NCI-H1105 treated with DMSO at 0.1 percent for 48 hours (cell line): ENCODE measurements at regions not wholly inside any gene's neighbourhood (a gene's known extent, or its start where the extent isn't known, plus 50 kb on each side); places are given as distances from the start of the nearest gene placed in this dataset.
A peak's percentile ranks its signal among the peaks of the same experiment; 100 is the strongest.
"Not testable (repeated sequence)": the region's sequence is repeated elsewhere in the genome, so short reads cannot be mapped to it uniquely, and the experiment has no call there.

Experiments used
- DNase-seq: peaks from one replicate; lab custom pipeline; 2025; lab: John Stamatoyannopoulos, UW

DNA sequence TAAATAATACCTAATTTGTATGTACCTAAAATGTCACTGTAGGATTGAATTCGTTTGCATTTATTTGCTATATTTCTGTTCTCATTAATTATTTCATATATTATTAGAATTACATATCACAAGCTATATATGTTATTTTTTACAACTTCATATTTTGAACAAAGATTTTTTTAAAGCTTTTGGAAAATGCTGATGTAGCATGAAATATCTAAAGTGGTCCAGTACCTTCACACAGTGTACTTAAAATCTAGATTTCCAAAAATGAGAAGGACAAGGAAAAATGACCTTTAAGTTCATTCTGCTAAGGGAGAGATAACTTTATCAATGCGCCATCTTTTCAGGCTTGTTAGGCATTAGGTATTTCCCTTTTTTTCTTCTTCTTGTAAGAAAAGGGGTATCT is 71.8 kb downstream of the LARP7 start:
- no peak for DNase-seq

GRCh38 chr4:112714922-112715901 is 78.3 kb downstream of the LARP7 start:
- no peak for DNase-seq

- no peak for DNase-seq
Measured at GRCh38 chr4:112717856-112718255, 80.9 kb downstream of the LARP7 start.

DNA sequence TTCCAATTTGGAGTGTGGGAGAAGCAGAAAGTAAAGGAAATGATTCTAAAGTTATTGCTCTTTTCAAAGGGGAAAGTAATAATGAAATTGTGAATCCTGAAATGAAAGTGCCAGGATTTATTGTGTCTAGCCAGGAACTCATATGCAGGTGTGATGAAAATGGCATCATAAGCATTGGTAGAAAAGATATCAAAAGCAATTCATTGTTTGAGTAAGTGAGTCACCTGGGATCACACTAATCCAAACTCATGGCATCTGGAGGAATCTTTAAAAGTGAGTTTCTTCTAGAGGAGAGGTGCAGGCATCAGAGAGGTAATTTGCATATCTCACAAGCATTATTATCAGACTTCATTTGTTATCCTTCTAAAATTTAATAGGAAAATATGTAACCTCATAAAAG is 84.7 kb downstream of the LARP7 start:
- DNase-seq = no peak

DNA sequence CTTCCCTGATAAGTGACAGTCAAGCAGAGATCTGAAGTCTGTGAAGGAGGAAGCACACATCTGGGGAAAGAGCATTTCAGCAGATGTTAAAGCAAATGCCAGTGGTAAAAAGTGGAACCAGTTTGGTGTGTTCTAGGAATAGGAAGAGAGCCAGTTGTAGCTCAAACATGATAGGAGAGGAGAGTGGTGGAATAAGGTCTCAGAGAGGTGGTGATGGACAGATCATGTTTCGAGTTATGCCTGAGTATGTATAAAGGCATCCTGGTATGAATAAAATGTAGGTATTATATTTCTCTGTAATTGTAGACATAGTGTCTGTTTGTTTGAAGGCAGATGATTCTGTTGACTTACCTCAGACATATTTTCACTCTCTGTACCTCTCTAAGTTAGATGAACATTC is 89.1 kb downstream of the LARP7 start:
- no peak for DNase-seq

DNA sequence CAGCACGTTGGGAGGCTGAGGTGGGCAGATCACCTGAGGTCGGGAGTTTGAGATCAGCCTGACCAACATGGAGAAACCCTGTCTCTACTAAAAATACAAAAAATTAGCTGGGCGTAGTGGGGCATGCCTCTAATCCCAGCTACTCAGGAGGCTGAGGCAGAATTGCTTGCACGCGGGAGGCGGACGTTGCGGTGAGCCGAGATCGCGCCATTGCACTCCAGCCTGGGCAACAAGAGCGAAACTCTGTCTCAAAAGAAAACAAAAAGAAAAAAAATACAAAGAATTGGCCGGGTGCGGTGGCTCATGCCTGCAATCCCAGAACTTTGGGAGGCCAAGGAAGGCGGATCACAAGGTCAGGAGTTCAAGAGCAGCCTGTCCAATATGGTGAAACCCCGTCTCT is 90.8 kb downstream of the LARP7 start:
- not testable (repeated sequence) for DNase-seq

- DNase-seq = no peak
Measured at GRCh38 chr4:112731715-112732114, 94.8 kb downstream of the LARP7 start.

- DNase-seq = no peak
Measured at GRCh38 chr4:112732142-112732541, 95.2 kb downstream of the LARP7 start.

- no peak for DNase-seq
Measured at GRCh38 chr4:112735474-112735951, 98.6 kb downstream of the LARP7 start.

GRCh38 chr4:112736718-112737135 is 99.8 kb downstream of the LARP7 start:
- DNase-seq = no peak

GRCh38 chr4:112739442-112739841 is 102.5 kb downstream of the LARP7 start:
- no peak for DNase-seq

DNA sequence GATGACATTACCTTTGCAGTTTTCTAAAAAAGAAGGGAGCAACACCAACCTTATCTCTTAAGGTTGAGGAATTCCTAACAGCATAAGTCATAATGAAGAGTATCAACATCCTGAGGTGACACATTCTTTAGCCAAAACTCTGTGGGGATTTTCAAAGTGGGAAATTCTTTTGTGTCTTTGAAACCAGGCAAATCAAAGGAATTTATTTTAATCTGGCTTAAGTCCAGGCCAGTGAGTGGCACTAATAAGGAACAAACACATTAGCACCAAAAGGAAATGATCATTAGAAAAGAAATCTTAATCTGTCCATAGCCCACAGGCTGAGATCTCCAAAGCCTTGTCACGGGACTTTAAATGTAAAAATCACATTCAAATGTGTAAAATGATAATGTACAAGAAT is 110.1 kb downstream of the LARP7 start:
- DNase-seq = no peak

DNA sequence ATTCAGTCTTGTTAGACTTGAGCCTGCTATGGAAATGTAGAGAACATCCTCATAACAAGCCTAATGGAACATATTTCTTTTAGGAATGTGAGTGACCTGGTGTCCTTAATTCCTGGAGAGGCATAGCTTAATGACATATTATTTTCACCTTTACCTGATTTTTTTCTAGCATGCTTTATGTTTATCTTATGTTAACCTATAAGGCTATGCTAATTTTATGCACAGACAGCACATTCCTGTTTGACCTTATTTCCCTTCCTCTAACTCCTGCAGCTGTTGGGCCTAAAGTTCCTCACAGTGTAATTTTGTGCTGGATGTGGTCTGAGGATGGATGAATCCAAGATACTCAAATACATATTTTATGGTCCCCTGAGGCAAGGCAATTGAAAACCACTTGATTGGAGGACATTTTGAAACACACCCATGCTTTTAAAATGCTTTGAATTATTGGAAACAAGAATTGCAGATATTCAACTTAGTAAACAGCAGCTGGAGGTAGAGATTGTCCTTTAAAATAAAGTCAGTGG is 111.5 kb downstream of the LARP7 start:
- DNase-seq = no peak

- not testable (repeated sequence) for DNase-seq
Measured at GRCh38 chr4:112750749-112751148, 113.8 kb downstream of the LARP7 start.

DNA sequence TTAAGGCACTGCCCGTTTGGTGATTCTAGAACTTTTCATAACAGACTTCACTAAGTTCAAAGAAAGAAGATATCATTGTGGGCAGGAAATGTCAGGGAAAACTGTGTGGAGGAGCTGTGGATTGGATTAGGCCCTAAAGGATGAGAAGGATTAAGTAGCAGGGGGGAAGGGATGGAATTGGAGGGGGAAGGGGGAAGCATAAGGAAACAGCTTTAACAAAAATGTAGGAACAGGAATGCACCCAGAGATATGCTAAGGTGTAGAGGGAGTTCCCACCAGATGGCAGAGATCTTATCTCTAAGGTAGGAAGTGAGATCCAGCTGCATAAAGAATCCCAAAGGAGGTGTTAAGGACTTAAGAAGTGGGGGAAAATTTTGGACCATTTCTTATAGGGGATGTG is 114.5 kb downstream of the LARP7 start:
- no peak for DNase-seq

DNA sequence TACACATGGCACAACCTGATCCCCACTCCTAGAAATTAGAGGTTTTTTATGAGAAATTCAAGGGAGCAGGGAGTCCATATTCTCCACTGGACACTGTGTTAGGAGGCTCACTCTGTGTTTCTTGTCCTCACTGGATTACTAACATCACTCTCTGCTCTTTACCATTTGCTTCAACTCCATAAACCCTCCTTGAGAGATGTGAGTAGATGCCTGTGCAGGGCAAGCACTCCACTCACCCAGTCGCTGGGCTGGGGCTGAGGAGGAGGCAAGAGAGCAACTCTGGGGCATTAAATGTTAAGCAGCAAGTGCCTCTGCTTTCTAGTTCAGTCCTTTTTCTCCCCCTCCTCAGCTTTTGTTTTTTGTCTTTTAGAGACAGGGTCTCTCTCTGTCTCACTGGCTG is 115.1 kb downstream of the LARP7 start:
- no peak for DNase-seq

DNA sequence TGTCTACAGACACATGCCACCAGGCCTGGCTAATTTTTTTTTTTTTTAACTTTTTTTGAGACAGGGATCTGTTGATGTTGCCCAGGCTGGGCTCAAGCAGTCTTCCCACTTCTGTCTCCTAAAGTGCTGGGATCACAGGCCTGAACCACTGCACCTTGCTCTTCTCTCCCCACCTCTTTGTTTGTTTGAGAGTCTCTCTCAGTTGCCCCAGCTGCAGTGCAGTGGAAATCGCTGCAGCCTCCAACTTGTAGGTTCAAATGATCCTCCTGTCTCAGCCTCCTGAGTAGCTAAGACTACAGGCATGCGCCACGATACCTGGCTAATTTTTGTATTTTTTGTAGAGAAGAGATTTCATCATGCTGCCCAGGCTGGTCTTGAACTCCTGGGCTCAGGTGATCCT is 115.6 kb downstream of the LARP7 start:
- no peak for DNase-seq

DNA sequence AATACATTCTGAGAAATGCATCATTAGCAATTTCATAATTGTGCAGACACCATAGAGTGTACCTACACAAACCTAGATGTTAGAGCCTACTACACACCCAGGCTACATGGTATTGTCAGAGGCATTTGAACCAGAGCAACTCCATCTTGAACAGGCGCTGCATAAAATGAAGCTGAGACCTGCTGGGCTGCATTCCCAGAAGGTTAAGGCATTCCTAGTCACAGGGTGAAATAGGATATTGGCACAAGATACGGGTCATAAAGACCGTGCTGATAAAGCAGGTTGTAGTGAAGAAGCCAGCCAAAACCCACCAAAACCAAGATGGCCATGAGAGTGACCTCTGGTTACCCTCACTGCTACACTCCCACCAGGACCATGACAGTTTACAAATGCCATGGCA is 116.4 kb downstream of the LARP7 start:
- DNase-seq = no peak

GRCh38 chr4:112759313-112759712 is 122.4 kb downstream of the LARP7 start:
- DNase-seq = no peak

DNA sequence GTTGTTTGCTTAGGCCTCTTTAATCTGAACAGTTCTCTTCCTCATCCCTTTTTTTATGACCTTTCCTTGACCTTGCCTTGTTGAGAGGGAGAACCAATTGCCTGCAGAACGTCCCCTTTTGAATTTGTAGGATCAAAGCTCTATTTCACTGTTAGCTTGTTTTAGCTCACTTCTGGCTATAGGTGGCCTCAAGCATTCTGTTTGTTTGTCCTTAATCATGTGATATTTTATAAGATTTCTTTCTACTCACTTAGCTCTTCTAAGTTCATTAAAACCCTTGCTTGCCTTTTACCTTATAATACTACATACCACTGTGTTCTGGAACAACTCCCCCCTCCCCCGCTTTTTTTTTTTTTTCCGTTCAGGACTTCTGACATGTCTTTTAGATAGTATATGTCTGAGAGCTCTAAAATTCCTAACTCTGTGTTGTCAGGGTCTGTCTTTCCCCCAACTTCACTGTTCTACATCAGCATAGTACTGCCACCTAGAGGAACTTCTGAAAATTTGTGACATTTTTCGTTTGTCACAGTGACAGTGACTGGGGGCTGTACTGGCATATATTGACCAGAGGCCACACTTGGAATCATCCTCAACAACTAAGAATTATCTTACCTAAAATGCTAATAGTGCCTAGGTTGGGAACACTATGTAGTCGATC is 128.5 kb downstream of the LARP7 start:
- peak; percentile 16 for DNase-seq

DNA sequence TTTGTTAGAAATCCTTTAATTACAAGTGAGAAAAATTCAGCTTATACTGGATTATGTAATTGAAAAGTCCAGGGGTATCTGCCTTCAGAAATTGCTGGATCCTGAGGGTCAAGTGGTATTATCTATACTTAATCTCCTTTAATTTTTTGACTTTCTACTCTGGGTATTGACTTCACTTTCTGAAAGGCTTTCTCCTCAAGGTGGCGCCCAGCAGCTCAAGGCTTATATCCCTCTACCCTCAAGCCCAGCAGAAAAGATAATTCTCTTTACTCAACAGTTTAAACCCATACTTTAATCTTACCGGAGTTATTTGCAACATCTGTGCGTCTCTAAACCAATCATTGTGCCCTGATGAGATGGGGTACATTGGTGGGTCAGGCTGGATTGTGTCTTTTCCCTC is 129.5 kb downstream of the LARP7 start:
- DNase-seq = no peak

DNA sequence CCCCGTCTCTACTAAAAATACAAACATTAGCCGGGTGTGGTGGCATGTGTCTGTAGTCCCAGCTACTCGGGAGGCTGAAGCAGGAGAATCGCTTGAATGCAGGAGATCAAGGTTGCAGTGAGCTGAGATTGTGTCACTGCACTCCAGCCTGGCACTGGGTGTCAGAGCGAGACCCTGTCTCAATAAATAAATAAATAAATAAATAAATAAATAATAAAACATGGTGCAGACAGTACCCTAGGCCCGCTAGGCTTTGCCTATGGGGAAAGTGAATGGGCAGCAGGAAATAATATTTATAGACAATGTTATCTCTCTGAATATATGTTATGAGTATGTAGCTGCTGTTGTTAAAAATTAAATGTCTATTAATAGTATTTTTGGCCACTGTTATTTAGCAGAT is 130.4 kb downstream of the LARP7 start:
- DNase-seq = no peak

- DNase-seq = no peak
Measured at GRCh38 chr4:112770114-112770513, 133.2 kb downstream of the LARP7 start.
